Left ventricle myocardium inferior (tissue), 1 donor: ENCODE measurements at regions not wholly inside any gene's neighbourhood (a gene's known extent, or its start where the extent isn't known, plus 50 kb on each side); places are given as distances from the start of the nearest gene placed in this dataset.

ENCODE experiments used
- DNase-seq: peaks from one replicate; pipeline ENCODE4 v3.0.0-alpha.2; 2020
- H3K27ac ChIP-seq: fragments of 200-600 bp; replicated peaks from 2 replicates; pipeline ENCODE4 v1.8.0; 2021
- H3K27me3 ChIP-seq: fragments of 200-600 bp; 2 replicates; pipeline ENCODE4 v1.8.0; 2021; ENCODE audit warnings: low read depth
- H3K36me3 ChIP-seq: fragments of 200-600 bp; 2 replicates; pipeline ENCODE4 v1.8.0; 2021
- H3K4me1 ChIP-seq: fragments of 200-600 bp; 2 replicates; pipeline ENCODE4 v1.8.0; 2021
- H3K4me3 ChIP-seq: fragments of 200-600 bp; 2 replicates; pipeline ENCODE4 v1.8.0; 2021; ENCODE audit warnings: mild to moderate bottlenecking, moderate library complexity
- H3K9me3 ChIP-seq: fragments of 200-600 bp; replicated peaks from 2 replicates; pipeline ENCODE4 v1.8.0; 2021
- CTCF ChIP-seq: fragments of 200-600 bp; IDR thresholded peaks from 2 replicates; pipeline ENCODE4 v1.8.0; 2021; ENCODE audit warnings: antibody characterized with exemption, mild to moderate bottlenecking, borderline replicate concordance
- intact Hi-C: fragments of 100-400 bp; cut with micrococcal nuclease; formaldehyde crosslinking; loops from one replicate; pipeline ENCODE4 v1.11.0; 2022
- donor health status: DM: no; HTN: yes; CAD: no; lungs with severe emphysema.

- Histone ChIP-seq H3K4me1 (no peaks in the 10 kb centered on the region), H3K4me3 (no peak overlapping the region), H3K27ac (no peak overlapping the region), H3K9me3 (peaks cover 36% of the 10 kb centered on the region), H3K27me3 (peaks cover 8% of the 10 kb centered on the region), H3K36me3 (no peaks in the 10 kb centered on the region)
- no peak for DNase-seq
- intact Hi-C loops: no loop called here
- TF ChIP-seq CTCF: no peak
Observed at GRCh38 chr6:159331451-159331850, 162.3 kb downstream of the FNDC1 start.

GRCh38 chr6:159329081-159329480 lies 159.9 kb downstream of the FNDC1 start:
- H3K27ac ChIP-seq: no peak overlapping the region
- no peak for DNase-seq
- H3K9me3 ChIP-seq: peaks cover 21% of the 10 kb centered on the region
- H3K36me3 ChIP-seq: no peaks in the 10 kb centered on the region
- TF ChIP-seq CTCF: no peak
- H3K27me3 ChIP-seq: peaks cover 5% of the 10 kb centered on the region
- H3K4me3 ChIP-seq: no peak overlapping the region
- no peaks in the 10 kb centered on the region for H3K4me1 ChIP-seq
- intact Hi-C loops: no loop called here

GRCh38 chr6:159328052-159328451 lies 158.9 kb downstream of the FNDC1 start:
- no peaks in the 10 kb centered on the region for H3K4me1 ChIP-seq
- no peak for TF ChIP-seq CTCF
- no peak for DNase-seq
- peaks cover 11% of the 10 kb centered on the region for H3K9me3 ChIP-seq
- intact Hi-C loops: no loop called here
- no peak overlapping the region for H3K27ac ChIP-seq
- no peak overlapping the region for H3K4me3 ChIP-seq
- H3K27me3 ChIP-seq: peaks cover 5% of the 10 kb centered on the region
- no peaks in the 10 kb centered on the region for H3K36me3 ChIP-seq

GRCh38 chr6:159325476-159325875 lies 156.3 kb downstream of the FNDC1 start:
- Histone ChIP-seq H3K4me1 (no peaks in the 10 kb centered on the region), H3K9me3 (no peaks in the 10 kb centered on the region)

GRCh38 chr6:159324596-159324995 lies 155.4 kb downstream of the FNDC1 start:
- DNase-seq: no peak
- intact Hi-C loops: no loop called here
- no peaks in the 10 kb centered on the region for H3K4me1 ChIP-seq
- no peak for TF ChIP-seq CTCF
- no peak overlapping the region for H3K27ac ChIP-seq
- H3K27me3 ChIP-seq: peaks cover 6% of the 10 kb centered on the region
- H3K9me3 ChIP-seq: no peaks in the 10 kb centered on the region
- no peaks in the 10 kb centered on the region for H3K36me3 ChIP-seq
- H3K4me3 ChIP-seq: no peak overlapping the region

More at GRCh38 chr6:159325476-159325875, 156.3 kb downstream of the FNDC1 start:
- no peak for DNase-seq
- H3K4me3 ChIP-seq: no peak overlapping the region
- intact Hi-C loops: no loop called here
- H3K27me3 ChIP-seq: peaks cover 5% of the 10 kb centered on the region
- TF ChIP-seq CTCF: no peak
- H3K27ac ChIP-seq: no peak overlapping the region
- H3K36me3 ChIP-seq: no peaks in the 10 kb centered on the region
